Fibroblast of villous mesenchyme (primary cell): ENCODE measurements at regions not wholly inside any gene's neighbourhood (a gene's known extent, or its start where the extent isn't known, plus 50 kb on each side); places are given as distances from the start of the nearest gene placed in this dataset.

Experiments used
- DNase-seq: peaks from one replicate; pipeline ENCODE4 v3.0.0-alpha.2; 2010; ENCODE audit warnings: low read depth
- H3K4me3 ChIP-seq: 2 replicates; pipeline ENCODE4 v1.5.1; 2011; ENCODE audit warnings: low read depth, mild to moderate bottlenecking, low read length
- TF ChIP-seq, protein P1 (sequence below): IDR thresholded peaks from 2 replicates; pipeline ENCODE4 v1.5.1; 2012; ENCODE audit warnings: low read depth, mild to moderate bottlenecking, low read length; ENCODE audit not compliant: insufficient read depth

DNA sequence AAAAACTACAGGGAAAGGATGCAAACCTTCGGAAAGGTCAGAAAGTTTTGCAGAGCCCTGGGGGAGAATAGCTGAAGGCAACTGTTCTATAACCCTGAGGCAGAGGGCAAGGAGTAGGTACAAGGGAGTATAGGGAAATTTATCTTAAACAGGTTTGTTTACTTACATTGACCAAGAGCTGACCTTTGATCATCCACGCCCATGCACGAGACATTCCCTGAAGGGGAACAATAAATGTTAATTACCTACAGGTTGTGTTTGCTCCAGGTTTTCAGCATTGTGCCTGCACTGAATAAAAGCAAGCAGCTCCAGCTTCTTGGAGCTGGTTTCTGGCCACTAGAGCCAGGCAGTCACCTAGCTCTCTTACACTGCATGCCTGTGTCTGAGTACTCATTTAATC, 524.5 kb upstream of the TGFBR2 start:
- TF ChIP-seq, protein P1, sequence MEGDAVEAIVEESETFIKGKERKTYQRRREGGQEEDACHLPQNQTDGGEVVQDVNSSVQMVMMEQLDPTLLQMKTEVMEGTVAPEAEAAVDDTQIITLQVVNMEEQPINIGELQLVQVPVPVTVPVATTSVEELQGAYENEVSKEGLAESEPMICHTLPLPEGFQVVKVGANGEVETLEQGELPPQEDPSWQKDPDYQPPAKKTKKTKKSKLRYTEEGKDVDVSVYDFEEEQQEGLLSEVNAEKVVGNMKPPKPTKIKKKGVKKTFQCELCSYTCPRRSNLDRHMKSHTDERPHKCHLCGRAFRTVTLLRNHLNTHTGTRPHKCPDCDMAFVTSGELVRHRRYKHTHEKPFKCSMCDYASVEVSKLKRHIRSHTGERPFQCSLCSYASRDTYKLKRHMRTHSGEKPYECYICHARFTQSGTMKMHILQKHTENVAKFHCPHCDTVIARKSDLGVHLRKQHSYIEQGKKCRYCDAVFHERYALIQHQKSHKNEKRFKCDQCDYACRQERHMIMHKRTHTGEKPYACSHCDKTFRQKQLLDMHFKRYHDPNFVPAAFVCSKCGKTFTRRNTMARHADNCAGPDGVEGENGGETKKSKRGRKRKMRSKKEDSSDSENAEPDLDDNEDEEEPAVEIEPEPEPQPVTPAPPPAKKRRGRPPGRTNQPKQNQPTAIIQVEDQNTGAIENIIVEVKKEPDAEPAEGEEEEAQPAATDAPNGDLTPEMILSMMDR: no peak
- no peak for DNase-seq
- H3K4me3 ChIP-seq: no peak overlapping the region

DNA sequence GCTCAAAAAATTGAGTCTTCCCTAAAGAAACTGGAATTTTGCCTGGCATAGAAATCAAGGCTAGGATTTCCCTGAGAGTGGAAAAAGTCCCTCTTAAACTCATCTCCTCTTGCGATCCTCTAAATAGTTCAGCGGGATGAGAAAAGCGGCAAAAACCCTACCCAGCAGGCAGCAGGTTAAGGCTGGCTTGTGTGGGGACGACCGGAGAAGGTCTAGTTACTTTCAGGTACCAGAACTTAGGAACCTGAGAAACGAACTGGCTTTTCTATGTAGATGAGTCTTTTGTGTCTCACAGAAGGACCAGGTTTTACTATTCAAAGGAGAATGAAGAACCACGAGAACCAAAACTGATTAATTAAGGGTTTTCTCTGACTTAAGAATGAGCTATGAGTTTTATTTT, 523.7 kb upstream of the TGFBR2 start:
- no peak for DNase-seq
- H3K4me3 ChIP-seq: no peak overlapping the region
- TF ChIP-seq, protein P1: no peak

DNA sequence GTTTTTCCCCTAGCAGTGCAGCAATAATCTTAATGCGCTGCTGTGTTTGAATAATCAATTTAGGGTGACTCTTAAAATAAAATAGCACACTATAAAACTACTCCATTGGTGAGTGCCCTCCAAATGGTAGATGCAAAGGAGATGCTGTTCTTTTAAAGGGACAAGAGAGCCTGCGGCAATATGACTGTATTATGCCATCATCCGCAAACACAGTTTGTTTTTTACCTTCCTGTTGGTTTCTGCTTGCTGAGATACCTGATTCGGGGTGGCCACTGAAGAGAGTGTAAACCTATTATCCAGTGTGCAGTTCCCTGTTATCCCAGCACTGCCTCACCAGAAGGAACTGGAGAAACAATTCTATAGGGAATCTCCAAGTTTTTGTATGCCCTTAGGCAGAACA, 523.1 kb upstream of the TGFBR2 start:
- TF ChIP-seq, protein P1: no peak
- DNase-seq: no peak
- no peak overlapping the region for H3K4me3 ChIP-seq

DNA sequence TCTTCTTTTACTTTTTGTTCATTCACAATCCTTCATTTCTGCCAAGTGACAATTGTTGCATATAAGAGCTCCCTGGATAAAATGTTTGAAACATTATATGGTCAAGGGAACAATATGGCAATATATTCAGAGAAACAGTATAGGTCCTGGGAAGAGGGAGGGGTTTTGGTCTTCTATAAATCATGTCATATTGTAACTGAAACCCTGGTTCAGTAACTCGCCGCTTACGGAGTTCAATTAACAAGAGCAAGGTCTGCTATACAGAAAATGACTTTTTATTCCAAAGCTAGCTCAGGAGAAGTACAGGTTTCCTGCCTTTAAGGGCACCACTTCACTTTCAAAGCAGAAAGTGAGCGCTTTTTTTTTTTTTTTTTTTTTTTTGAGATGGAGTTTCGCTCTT, 522.1 kb upstream of the TGFBR2 start:
- no peak for DNase-seq
- TF ChIP-seq, protein P1: no peak

DNA sequence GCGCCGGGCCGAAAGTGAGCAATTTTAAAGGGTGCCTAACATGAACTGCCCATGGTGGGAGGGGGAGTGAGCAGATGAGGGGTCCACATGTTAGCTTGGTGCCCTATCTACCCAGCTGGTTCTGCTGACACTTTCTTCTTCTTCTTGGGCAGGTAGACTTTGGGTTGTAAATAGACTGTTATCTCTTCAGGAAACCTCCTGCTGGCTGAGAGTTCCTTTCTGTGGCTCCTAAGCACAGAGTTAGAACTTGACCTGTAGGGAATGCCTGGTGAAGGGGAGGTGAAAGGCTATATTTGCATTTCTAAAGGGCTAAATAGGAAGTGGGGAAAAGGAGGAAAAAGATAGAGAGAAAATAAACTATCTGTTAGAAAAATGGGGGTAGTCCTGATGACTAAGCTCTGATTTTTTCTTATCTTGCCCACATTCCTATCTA, 521.4 kb upstream of the TGFBR2 start:
- TF ChIP-seq, protein P1: no peak
- no peak overlapping the region for H3K4me3 ChIP-seq
- DNase-seq: no peak

More for the DNA sequence above, 522.1 kb upstream of the TGFBR2 start:
- no peak overlapping the region for H3K4me3 ChIP-seq

DNA sequence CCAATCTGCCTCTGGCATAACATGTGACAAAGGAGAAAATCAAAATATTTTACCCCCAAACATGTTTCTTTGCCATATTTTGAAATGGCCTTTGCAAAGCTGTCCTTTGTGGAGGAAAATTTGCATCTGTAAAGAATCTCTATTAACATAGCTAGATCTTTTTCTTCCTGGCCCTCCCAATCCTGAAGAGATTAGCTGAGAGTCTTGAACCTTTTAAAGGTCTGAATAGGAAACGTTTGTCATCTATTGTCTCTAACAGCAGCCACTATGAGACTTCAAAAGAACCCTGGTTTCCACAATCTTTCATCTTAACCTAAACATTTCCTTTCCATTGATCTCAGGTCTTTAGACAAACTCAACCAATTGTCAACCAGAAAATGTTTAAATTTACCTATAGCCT, 520.9 kb upstream of the TGFBR2 start:
- DNase-seq: no peak
- TF ChIP-seq, protein P1: no peak
- no peak overlapping the region for H3K4me3 ChIP-seq

DNA sequence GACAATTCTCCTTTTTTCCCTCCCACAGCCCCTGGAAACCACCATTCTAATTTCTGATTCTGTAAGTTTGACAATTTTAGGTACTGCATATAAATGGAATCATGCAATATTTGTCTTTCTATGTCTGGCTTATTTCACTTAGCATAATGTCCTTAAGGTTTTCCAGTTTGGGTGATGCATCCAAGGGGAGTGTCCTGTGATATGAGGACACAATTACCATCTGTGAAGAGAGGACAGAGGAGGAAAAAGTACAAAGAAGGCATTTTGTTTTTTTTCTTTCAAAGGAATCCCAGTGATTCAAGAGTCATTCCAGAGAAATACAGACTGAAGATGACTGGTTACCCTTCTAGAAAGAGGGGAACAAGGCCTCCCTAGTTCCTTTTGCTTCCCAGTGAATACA, 514.7 kb upstream of the TGFBR2 start:
- DNase-seq: no peak
- no peak overlapping the region for H3K4me3 ChIP-seq
- TF ChIP-seq, protein P1: no peak
